ENCODE measurements at regions not wholly inside any gene's neighbourhood (a gene's known extent, or its start where the extent isn't known, plus 50 kb on each side); places are given as distances from the start of the nearest gene placed in this dataset.

- no peak for DNase-seq (ENCODE audit: low read depth in 2 of 2)
These were observed 186.6 kb upstream of the CELF2 start for GRCh38 chr10:10831085-10831484.

DNA sequence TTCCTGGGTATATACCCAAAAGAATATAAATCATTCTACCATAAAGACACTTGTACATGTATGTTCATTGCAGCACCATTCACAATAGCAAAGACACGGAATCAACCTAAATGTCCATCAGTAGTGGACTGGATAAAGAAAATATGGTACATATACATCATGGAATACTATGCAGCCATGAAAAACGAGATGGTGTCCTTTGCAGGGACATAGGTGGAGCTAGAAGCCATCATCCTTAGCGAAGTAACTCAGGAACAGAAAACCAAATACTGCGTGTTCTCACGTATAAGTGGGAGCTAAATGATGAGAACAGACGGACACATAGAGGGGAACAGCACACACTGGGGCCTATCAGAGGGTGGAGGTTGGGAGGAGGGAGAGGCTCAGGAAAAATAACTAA lies 183.7 kb upstream of the CELF2 start:
- DNase-seq (ENCODE audit: low read depth in 2 of 2): no peak

GRCh38 chr10:10844251-10844650 lies 173.4 kb upstream of the CELF2 start:
- DNase-seq (ENCODE audit: low read depth in 2 of 2): no peak

DNA sequence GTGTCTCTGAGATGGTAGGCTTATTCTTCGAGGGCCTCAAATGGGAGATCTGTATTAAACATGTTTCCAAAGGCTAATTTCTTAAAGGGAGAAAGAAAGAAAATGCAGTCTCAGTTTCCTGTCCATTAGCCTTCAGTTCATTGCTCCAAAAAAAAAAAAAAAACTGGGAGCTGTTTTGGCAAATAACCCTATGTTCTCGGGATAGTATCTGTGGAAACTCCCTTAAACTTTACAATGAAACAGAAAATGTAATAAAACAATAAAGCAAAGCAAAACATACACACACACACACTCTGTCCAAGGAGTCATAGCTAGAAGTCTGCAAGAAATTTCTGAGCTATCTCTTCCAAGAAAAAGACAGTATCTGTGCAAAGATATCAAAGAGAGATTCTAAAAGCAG lies 172.5 kb upstream of the CELF2 start:
- DNase-seq (ENCODE audit: low read depth in 2 of 2): no peak

DNA sequence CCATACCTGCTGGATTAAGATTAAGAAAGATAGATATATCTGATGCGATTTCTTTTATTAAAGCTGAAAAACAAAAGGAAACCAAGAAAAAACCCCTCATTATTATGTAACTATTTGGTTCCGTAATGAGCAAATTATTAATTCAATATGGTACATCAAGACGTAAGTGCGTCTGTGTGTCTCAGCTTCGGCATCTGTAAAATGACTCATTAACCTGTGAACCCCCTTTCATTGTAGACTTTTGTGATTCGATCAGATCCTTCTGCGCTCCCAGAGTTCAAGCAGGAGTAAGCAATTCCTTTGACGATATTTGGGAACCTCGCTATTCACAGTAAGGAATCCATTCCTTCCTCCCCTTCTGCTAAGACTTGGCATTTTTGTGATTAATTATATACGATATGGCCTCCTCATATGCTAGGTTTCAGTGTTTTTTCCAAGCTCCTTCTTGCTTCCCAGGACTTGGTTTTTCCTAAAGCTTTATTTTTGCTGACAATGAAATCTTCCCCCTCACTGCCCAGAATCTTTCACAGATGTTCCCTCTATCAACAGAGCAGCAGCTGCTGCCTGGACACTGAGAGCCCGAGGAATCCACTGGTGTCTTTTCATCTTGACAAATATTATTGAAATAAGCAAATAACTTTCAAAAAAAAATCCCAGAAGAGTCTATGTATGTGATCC lies 171.7 kb upstream of the CELF2 start:
- no peak for DNase-seq (ENCODE audit: low read depth in 2 of 2)

- DNase-seq (ENCODE audit: low read depth in 2 of 2): no peak
These were observed 171.2 kb upstream of the CELF2 start for GRCh38 chr10:10846504-10846900.

DNA sequence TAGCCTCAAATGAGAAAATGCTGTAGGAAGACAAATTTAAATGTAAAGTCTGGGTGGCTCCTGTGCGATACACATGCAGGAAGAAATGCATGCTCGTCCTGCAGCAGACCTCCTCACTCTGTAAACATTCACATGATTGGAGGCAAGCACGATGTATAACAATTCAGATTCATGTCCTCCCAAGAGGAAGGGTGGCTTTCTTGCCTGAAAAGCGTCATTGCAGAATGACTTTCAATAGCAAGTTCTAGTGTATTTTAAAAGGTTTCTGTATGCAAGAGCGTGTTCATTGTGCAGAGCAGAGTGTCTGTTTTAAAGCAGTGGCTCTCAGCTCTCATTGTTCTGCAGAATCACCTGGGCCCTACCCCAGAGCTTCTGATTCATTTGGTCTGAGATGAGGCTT lies 170.3 kb upstream of the CELF2 start:
- DNase-seq (ENCODE audit: low read depth in 2 of 2): no peak

GRCh38 chr10:10848488-10849111 lies 169.1 kb upstream of the CELF2 start:
- DNase-seq (ENCODE audit: low read depth in 2 of 2): no peak

GRCh38 chr10:10849306-10849705 lies 168.4 kb upstream of the CELF2 start:
- no peak for DNase-seq (ENCODE audit: low read depth in 2 of 2)

DNA sequence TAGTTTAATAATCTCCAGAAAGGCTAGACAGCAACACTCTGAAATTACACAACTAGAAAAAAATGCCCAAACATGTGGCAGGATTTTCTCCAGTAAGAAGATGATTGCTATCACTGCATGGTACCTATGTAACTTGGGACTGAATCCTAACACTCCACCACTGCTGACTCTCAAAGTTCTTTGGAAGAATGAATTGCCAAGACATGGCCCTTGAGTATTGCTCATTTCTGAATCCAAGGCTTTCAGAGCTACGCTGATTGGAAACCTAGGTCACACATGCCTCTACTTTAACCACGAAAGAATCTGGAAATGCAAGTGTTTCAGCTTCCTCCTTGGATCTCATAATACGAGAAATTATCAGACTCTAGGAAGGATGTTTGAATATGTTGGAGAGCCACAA lies 167.5 kb upstream of the CELF2 start:
- DNase-seq (ENCODE audit: low read depth in 2 of 2): no peak

DNA sequence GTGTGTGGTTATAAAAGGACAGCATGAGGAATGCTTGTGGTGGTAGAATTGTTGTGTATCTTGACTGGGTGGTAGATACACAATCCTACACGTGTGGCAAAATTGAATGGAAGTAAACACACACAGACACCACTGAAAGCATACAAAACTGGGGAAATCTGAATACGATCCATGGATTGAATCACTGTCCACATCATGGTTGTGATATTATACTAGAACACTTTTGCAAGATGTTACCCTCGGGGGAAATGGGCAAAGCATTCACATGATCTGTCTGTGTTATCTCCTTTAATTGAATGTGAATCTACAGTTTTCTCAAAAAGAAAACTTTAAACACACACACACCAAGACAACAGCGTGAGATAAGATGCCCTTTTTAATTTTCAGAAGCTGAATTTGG lies 165.2 kb upstream of the CELF2 start:
- no peak for DNase-seq (ENCODE audit: low read depth in 2 of 2)

DNA sequence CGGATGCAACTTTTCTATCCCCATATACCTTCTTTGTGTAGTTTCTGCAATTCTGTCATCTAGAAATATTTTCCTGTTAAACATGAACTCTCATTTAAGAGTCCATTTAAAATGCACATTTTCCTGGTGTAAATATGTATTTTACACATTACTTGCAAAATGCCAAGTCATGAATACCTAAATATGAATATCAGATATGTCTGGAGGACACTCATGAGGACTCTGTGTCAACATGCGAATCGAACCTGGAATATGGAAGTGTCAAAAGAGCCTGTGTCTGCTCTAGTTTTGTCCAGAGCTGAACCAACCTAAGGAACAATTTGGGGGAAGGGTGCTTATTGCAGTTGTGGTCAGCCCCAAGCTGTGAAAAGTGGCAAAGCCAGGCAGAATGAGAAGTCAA lies 163.7 kb upstream of the CELF2 start:
- DNase-seq (ENCODE audit: low read depth in 2 of 2): no peak

- DNase-seq (ENCODE audit: low read depth in 2 of 2): no peak
These were observed 162.9 kb upstream of the CELF2 start for GRCh38 chr10:10854725-10855124.

DNA sequence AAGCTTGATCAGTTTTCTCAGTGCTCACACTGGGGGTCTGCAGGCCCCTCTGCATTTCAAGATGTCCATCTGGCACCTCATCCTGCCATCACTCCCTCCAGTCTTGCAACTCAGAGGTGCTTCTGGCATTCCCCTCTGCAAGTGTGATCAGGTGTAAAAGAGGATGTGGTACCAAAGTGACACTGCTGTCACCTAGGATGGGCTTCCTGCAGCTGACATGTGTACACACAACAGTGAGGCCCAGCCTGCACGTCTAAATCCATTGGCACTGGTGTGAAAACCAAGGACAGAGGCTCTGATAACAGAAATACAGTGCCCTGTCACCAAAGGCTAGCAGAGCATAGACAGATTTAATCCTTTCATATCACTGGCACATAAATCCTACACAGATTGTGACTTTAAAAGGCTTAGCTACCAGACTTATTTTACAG lies 162.5 kb upstream of the CELF2 start:
- DNase-seq (ENCODE audit: low read depth in 2 of 2): no peak

DNA sequence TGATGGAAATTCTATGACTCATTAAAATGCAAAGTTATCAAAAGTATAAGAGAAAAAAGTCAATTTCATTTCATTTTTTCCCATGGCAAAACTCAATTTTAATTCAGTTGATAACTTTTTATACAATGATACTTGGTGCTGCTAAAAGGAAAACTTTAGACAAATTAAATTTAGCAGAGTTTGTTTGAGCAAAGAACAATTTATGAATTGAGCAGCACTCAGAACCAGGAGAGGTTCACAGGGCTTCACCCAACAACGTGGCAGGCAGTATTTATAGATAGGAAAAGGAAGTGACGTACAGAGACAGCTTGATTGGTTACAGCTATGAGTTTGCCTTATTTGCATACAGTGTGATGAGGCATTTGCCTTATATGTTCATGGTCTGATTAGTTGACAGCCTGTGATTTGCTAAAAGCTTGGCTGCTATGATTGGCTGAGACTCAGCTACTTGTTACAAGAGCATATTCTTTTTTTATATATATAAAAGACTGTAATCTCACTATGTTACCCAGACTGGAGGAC lies 157.2 kb upstream of the CELF2 start:
- no peak for DNase-seq (ENCODE audit: low read depth in 2 of 2)

- no peak for DNase-seq (ENCODE audit: low read depth in 2 of 2)
These were observed 152.4 kb upstream of the CELF2 start for GRCh38 chr10:10865303-10865702.

- DNase-seq (ENCODE audit: low read depth in 2 of 2): no peak
These were observed 151.8 kb upstream of the CELF2 start for GRCh38 chr10:10865913-10866312.

GRCh38 chr10:10869592-10869991 lies 148.1 kb upstream of the CELF2 start:
- DNase-seq (ENCODE audit: low read depth in 2 of 2): no peak

- DNase-seq (ENCODE audit: low read depth in 2 of 2): no peak
These were observed 147.0 kb upstream of the CELF2 start for GRCh38 chr10:10870523-10871241.

DNA sequence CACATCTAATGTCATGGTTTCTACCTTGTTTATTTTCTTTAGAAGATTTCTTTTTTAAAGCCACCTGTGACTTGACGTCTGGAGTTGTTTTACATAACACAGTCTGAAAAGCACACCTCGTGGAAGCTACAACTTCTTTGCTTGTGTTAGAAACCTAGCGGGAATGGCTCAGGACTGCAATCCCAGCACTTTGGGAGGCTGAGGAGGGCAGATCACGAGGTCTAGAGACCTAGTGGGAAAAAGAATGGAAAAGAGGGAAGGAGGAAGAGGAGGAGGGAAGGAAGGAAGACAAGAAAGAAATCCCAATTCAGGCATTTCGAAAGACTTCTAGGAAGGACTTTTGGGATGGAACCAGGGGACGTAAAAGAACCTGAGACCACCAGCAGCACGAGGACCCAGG lies 146.3 kb upstream of the CELF2 start:
- DNase-seq (ENCODE audit: low read depth in 2 of 2): no peak

DNA sequence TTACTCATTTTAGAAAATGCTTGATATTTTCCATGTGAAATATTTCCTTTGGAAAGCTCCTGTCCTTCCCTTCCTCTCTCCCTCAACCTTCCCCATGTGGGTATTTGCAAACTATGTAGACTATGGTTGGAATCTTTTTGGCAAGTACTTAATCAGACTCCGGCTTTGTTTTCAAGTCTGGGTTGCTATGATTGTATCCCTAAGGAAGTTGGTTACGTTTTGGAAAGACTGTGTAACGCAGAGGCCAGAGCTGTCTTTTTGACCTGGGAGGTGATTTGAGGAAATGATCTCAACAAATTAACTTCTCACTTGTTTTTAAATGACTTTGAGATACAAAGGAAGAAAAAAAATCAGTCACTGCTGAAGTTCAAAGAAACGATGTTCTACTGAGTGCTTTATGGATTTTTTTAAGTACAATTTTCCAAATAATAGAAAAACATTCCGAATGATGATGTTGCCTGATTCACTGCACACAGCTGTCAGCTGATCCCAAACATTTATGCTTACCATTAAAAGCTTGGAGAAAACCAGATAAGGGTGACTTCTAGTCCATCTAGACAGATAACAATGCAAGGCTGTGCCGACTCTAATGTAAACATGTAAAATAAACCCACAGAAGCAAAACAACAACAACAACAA lies 145.5 kb upstream of the CELF2 start:
- no peak for DNase-seq (ENCODE audit: low read depth in 2 of 2)

- no peak for DNase-seq (ENCODE audit: low read depth in 2 of 2)
These were observed 144.9 kb upstream of the CELF2 start for GRCh38 chr10:10872764-10873163.
